ENCODE measurements at regions not wholly inside any gene's neighbourhood (a gene's known extent, or its start where the extent isn't known, plus 50 kb on each side); places are given as distances from the start of the nearest gene placed in this dataset.

DNA sequence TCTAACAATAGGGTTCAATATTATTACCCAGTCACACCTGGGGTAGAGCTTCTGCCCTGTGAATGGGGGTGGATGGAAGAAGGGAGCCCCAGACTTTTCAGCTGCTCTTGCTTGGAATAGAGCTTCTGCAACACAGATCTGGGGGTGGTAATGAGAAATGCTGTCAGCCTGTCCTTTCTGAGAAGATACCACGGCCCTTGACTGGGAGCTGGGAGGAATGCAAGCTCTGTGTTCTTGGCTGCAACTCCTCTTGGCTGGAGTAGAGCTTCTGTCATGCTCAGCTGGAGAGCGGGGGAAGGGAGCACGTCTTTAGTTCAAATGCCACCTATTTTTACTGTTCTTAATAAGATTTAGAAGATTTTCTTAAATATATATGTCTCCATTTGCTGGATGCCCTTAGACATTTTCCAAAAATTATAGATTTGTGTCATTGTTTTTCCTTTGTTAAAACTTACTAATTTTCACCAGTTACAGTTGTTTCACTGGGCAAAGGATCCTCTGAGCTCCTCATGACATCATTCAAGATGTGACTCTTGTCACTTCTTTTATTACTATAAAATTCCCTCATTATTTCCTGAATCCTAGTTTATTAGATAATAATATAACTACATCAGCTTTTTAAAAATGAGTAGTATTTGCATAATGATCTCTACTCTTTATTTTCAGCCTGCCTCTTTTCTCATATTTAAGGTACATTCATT lies 180.0 kb upstream of the TGFBR2 start:
- no peaks in the 10 kb centered on the region for H4K20me1 ChIP-seq (ENCODE audit: insufficient read depth, low read length)
- 0 out of 2 replicates have a peak overlapping the region, but pooled peaks have one; percentile 4 for H3K14ac ChIP-seq (replicated peaks; ENCODE audit: low read depth, low read length)
- no peak overlapping the region; the same call in 2 of the 3 replicates for H2BK15ac ChIP-seq (ENCODE audit: low read depth, low read length)
- WGBS, 2 experiments (ENCODE audit: extremely low coverage in 2 of 2, insufficient read length in 1 of 2) = no CpG with 5 or more reads among the region's 3 CpGs
- H2BK5ac ChIP-seq (ENCODE audit: low read depth, low read length, poor library complexity, severe bottlenecking) = no peak overlapping the region
- peak overlapping the region; percentile 66; the same call in 1 of the 2 replicates for H2BK20ac ChIP-seq (ENCODE audit: low read depth, low read length)
- ChIA-PET CTCF (interaction anchor here (0.7 kb wide), 1 partner anchor 95 kb away, joined by 3 read pairs; no protein-coding TSS in a partner anchor), POLR2A (ENCODE audit: unreplicated experiment) (no interaction called here)
- H3K18ac ChIP-seq (ENCODE audit: low read depth, low read length) = no peak overlapping the region
- H3K9me3 ChIP-seq (ENCODE audit: control insufficient read depth, insufficient read depth, low read length) = peaks cover 3% of the 10 kb centered on the region; the same call in 1 of the 2 replicates
- peak; percentile 61 for DNase-seq
- H2AFZ ChIP-seq (replicated peaks; ENCODE audit: low read length, poor library complexity) = peak overlapping the region; percentile 64
- H2AK9ac ChIP-seq (replicated peaks; ENCODE audit: low read depth, low read length, poor library complexity) = peak overlapping the region; percentile 33
- in situ Hi-C loops (cut with MboI; ENCODE audit: low sequenced_read_pairs) = no loop called here
- no peaks in the 10 kb centered on the region for H3K79me1 ChIP-seq (ENCODE audit: low read depth in 1 of 2, low read length in 2 of 2)
- H3K9me1 ChIP-seq (ENCODE audit: insufficient read depth, low read length) = no peaks in the 10 kb centered on the region
- H2BK120ac ChIP-seq (ENCODE audit: low read depth, low read length) = peak overlapping the region; percentile 69; the same call in 1 of the 2 replicates
- peaks cover 5% of the 10 kb centered on the region for H3K4me1 ChIP-seq (ENCODE audit: control insufficient read depth, insufficient read depth, low read length)
- no peak overlapping the region for H3K56ac ChIP-seq (ENCODE audit: extremely low read depth, insufficient read depth, low read length)
- H3K9ac ChIP-seq (ENCODE audit: low read depth, low read length) = no peak overlapping the region
- no peak overlapping the region for H4K91ac ChIP-seq (ENCODE audit: insufficient read depth, low read depth, low read length)
- H3K36me3 ChIP-seq (ENCODE audit: control insufficient read depth, insufficient read depth, low read length) = no peaks in the 10 kb centered on the region
- no peak overlapping the region for H3K4me3 ChIP-seq (ENCODE audit: insufficient read depth, low read depth, low read length)
- no peak overlapping the region; the same call in 1 of the 2 replicates for H3K23ac ChIP-seq (ENCODE audit: low read depth, low read length)
- no peak overlapping the region for H4K8ac ChIP-seq (ENCODE audit: low read depth in 2 of 2, low read length in 2 of 2)
- dilution Hi-C loops (cut with HindIII; ENCODE audit: low sequenced_read_pairs, unreplicated experiment) = no loop called here
- H3K4ac ChIP-seq (ENCODE audit: low read depth, low read length) = no peak overlapping the region
- H3K27me3 ChIP-seq (ENCODE audit: control insufficient read depth, insufficient read depth, low read length) = no peaks in the 10 kb centered on the region
- TF ChIP-seq, protein P1, sequence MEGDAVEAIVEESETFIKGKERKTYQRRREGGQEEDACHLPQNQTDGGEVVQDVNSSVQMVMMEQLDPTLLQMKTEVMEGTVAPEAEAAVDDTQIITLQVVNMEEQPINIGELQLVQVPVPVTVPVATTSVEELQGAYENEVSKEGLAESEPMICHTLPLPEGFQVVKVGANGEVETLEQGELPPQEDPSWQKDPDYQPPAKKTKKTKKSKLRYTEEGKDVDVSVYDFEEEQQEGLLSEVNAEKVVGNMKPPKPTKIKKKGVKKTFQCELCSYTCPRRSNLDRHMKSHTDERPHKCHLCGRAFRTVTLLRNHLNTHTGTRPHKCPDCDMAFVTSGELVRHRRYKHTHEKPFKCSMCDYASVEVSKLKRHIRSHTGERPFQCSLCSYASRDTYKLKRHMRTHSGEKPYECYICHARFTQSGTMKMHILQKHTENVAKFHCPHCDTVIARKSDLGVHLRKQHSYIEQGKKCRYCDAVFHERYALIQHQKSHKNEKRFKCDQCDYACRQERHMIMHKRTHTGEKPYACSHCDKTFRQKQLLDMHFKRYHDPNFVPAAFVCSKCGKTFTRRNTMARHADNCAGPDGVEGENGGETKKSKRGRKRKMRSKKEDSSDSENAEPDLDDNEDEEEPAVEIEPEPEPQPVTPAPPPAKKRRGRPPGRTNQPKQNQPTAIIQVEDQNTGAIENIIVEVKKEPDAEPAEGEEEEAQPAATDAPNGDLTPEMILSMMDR (conservative IDR thresholded peaks at IDR 0.05; ENCODE audit: low read depth, low read length) = no peak
- TF ChIP-seq CEBPB (IDR thresholded peaks at IDR 0.05; ENCODE audit: low read depth, low read length) = no peak
- TF ChIP-seq MXI1 (IDR thresholded peaks at IDR 0.05; ENCODE audit: borderline replicate concordance, low read depth, low read length) = no peak
- no peak for TF ChIP-seq BHLHE40 (IDR thresholded peaks at IDR 0.05; ENCODE audit: low read depth, low read length)
- no peak for TF ChIP-seq POLR2A (IDR thresholded peaks at IDR 0.05; ENCODE audit: low read depth, low read length)
- TF ChIP-seq RCOR1 (IDR thresholded peaks at IDR 0.05; ENCODE audit: insufficient replicate concordance, low read length) = no peak
- no peak for TF ChIP-seq CHD1 (IDR thresholded peaks at IDR 0.05; ENCODE audit: low read depth, low read length)
- BruUV-seq (replicated peaks) = no TSS peak
- H4K5ac ChIP-seq (ENCODE audit: low read depth, low read length) = no peak overlapping the region
- H3K27ac ChIP-seq (ENCODE audit: insufficient read depth, low read length) = no peak overlapping the region
- no peak overlapping the region for H3K4me2 ChIP-seq (ENCODE audit: low read depth, low read length)
- intact Hi-C loops (cut with micrococcal nuclease) = no loop called here
- peak; percentile 89 for ATAC-seq (ENCODE audit: low read depth)
- H2AK5ac ChIP-seq (ENCODE audit: low read depth, low read length) = no peak overlapping the region

All from IMR-90 (cell line).